ENCODE measurements at regions not wholly inside any gene's neighbourhood (a gene's known extent, or its start where the extent isn't known, plus 50 kb on each side); places are given as distances from the start of the nearest gene placed in this dataset.

DNA sequence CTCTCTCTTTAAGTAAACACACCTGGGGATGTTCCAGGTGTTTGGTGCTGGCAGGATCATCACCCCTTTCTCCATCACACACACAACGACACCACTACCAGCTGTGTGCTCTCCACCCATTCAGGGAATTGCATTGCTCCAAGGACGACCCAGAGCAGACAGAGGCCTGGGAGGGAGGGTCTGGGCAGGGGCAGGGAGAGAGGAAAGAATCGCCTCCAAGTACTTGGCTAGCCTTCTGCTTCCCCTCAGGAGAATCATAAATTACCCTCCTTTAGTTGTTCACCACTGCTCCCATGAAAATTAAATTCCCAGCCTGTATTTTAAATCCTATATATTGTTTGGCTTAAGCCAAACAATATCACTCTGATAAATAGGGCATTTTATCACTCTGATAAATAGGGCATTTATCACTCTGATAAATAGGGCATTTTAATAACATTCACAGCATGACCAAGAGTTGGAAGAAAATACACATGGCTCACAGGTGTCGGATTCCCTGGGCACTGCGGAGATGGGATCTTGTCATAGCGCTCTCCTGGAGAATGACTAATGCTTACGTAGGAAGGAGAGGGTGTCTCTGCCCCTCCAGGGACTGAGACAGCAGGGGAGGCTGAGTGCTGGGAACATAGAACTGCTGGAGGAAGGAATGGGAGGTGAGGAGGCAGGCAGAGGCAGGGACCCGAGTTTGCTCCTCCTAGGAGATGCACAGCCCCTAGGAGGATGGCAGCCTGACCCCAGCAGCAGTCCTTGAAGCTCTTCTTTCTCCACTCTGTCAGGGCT lies 673.6 kb downstream of the HS3ST4 start:
- TF ChIP-seq, protein P1, sequence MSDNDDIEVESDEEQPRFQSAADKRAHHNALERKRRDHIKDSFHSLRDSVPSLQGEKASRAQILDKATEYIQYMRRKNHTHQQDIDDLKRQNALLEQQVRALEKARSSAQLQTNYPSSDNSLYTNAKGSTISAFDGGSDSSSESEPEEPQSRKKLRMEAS (IDR thresholded peaks at IDR 0.05; ENCODE audit: low read depth, low read length), result no peak
- TF ChIP-seq POLR2A (IDR thresholded peaks at IDR 0.05; ENCODE audit: extremely low read depth, insufficient read length) (no peak), MYC (IDR thresholded peaks at IDR 0.05; ENCODE audit: low read depth, low read length) (no peak)
- TF ChIP-seq, protein P2, sequence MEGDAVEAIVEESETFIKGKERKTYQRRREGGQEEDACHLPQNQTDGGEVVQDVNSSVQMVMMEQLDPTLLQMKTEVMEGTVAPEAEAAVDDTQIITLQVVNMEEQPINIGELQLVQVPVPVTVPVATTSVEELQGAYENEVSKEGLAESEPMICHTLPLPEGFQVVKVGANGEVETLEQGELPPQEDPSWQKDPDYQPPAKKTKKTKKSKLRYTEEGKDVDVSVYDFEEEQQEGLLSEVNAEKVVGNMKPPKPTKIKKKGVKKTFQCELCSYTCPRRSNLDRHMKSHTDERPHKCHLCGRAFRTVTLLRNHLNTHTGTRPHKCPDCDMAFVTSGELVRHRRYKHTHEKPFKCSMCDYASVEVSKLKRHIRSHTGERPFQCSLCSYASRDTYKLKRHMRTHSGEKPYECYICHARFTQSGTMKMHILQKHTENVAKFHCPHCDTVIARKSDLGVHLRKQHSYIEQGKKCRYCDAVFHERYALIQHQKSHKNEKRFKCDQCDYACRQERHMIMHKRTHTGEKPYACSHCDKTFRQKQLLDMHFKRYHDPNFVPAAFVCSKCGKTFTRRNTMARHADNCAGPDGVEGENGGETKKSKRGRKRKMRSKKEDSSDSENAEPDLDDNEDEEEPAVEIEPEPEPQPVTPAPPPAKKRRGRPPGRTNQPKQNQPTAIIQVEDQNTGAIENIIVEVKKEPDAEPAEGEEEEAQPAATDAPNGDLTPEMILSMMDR (IDR thresholded peaks at IDR 0.05; ENCODE audit: low read depth, low read length), result no peak
- DNase-seq (ENCODE audit: low read depth), result no peak
- no peak overlapping the region for H3K4me3 ChIP-seq (ENCODE audit: low read depth, low read length)

DNA sequence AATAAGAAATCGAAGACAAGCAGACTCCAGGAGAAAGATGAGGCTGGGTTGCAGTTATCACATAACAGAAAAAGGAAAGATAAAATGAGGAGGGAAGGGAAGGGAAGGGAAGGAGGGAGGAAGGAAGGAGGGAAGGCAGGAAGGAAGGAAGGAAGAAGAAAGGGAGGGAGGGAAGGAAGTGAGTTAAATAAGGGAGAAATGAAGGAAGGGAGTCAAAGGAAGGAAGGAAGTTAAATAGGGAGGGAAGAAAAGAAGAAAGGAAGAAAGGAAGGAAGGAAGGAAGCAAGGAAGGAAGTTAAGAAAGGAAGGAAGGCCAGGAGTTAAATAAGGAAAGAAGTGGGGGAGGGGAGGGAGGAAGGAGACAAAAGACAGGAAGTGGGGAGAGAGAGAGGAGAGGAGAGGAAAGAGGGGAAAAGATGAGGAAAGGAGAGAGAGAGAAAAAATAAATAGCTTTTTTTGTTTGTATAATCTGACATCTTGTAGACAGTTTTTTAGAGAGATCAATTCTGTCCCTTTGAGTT lies 679.6 kb downstream of the HS3ST4 start:
- H3K4me3 ChIP-seq (ENCODE audit: low read depth, low read length), result no peak overlapping the region
- TF ChIP-seq, protein P2 (IDR thresholded peaks at IDR 0.05; ENCODE audit: low read depth, low read length), result no peak
- TF ChIP-seq MYC (IDR thresholded peaks at IDR 0.05; ENCODE audit: low read depth, low read length) (no peak), POLR2A (IDR thresholded peaks at IDR 0.05; ENCODE audit: extremely low read depth, insufficient read length) (no peak)
- TF ChIP-seq, protein P1 (IDR thresholded peaks at IDR 0.05; ENCODE audit: low read depth, low read length), result no peak
- no peak for DNase-seq (ENCODE audit: low read depth)

DNA sequence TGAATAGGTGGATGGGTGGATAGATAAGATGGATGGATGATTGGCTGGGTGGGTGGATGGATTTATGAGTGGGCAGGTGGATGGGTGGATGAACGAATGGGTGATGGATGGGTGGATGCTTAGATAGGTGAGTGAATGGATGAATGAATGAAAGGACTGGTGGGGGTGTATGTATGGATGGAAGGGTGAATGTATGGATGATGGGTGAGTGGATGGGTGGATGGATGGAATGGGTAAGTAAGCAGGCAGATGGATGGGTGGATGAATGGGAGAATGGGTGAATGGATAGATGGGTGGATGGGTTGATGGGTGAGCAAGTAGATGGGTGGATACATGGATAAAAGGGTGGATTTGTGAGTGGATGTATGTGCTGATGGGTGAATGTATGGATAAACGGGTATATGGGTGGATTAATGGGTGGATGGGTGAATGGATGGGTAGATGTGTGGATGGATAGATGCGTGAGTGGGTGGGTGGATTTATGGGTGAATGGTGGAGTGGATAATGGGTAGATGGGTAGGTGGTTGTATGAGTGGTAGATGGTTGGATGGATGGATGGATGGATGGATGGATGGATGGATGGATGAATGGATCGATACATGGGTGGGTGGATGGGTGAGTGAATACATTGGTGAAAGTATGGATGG lies 682.6 kb downstream of the HS3ST4 start:
- no peak overlapping the region for H3K4me3 ChIP-seq (ENCODE audit: low read depth, low read length)
- no peak for DNase-seq (ENCODE audit: low read depth)
- TF ChIP-seq, protein P1 (IDR thresholded peaks at IDR 0.05; ENCODE audit: low read depth, low read length), result no peak
- TF ChIP-seq, protein P2 (IDR thresholded peaks at IDR 0.05; ENCODE audit: low read depth, low read length), result no peak
- TF ChIP-seq POLR2A (IDR thresholded peaks at IDR 0.05; ENCODE audit: extremely low read depth, insufficient read length) (no peak), MYC (IDR thresholded peaks at IDR 0.05; ENCODE audit: low read depth, low read length) (no peak)

DNA sequence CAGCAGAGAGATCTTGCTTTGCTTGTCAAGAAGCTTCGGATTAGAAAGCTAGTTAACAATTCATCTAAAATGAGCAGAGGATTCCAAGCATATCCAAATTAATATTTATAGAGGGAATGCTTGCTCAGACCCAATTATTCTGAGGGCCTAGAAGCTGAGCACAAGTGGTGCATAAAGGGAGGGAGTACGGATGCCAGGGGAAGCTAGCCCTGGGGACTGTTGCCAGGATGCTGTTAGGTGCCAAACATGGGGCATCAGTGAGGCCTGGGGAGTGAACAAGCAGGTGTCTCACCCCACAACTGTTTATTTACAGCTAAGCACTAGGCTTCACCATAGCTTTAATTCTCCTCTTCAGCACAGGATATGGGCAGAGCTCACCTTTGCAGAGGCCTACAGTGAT lies 684.1 kb upstream of the C16orf82 start:
- no peak overlapping the region for H3K4me3 ChIP-seq (ENCODE audit: low read depth, low read length)
- no peak for DNase-seq (ENCODE audit: low read depth)
- TF ChIP-seq POLR2A (IDR thresholded peaks at IDR 0.05; ENCODE audit: extremely low read depth, insufficient read length), result no peak
- TF ChIP-seq, protein P1 (IDR thresholded peaks at IDR 0.05; ENCODE audit: low read depth, low read length), result no peak

DNA sequence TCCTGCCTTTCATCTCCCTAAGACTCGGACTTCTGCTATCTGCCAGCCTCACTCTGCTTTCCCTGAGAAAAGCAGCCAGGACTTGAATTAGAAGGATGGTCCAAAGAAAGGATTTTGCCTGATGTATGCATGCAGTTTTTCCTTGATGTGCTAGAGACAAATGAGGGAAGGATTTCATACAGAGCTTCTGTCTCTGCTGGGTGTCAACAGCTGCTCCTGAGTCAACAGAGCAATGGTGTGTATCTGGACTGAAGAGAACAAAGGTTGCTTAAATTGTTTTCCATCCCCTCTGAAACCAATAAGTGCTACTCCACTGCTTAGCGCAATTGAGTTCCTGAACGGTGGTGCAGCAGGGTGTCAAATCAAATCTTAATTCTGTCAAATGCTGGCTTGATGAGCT lies 680.6 kb upstream of the C16orf82 start:
- TF ChIP-seq POLR2A (IDR thresholded peaks at IDR 0.05; ENCODE audit: extremely low read depth, insufficient read length), result no peak
- TF ChIP-seq MYC (IDR thresholded peaks at IDR 0.05; ENCODE audit: low read depth, low read length), result no peak
- TF ChIP-seq, protein P2 (IDR thresholded peaks at IDR 0.05; ENCODE audit: low read depth, low read length), result no peak
- TF ChIP-seq, protein P1 (IDR thresholded peaks at IDR 0.05; ENCODE audit: low read depth, low read length), result no peak
- no peak for DNase-seq (ENCODE audit: low read depth)

DNA sequence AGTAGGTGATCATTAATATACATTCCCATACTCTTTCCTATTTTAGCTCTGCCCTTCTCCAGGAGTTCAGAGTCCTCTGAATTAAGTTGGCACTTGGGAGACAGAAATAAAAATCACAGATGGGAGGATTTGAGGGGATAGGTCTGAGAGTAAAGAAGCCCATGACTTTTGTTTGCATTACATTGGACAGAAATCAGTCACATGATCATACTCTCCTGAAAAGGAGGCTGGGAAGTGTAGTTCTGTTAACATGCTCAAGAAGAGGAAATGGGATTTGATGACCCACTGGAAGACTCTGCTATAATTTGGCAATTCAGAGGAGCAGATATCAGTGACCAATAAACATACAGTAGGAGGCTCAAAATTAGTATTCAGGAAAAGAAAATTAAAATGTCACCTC lies 674.9 kb upstream of the C16orf82 start:
- no peak overlapping the region for H3K4me3 ChIP-seq (ENCODE audit: low read depth, low read length)
- no peak for DNase-seq (ENCODE audit: low read depth)
- no peak for TF ChIP-seq MYC (IDR thresholded peaks at IDR 0.05; ENCODE audit: low read depth, low read length)
- TF ChIP-seq, protein P1 (IDR thresholded peaks at IDR 0.05; ENCODE audit: low read depth, low read length), result no peak
- TF ChIP-seq POLR2A (IDR thresholded peaks at IDR 0.05; ENCODE audit: extremely low read depth, insufficient read length), result no peak
- TF ChIP-seq, protein P2 (IDR thresholded peaks at IDR 0.05; ENCODE audit: low read depth, low read length), result no peak

More for the DNA sequence above, 680.6 kb upstream of the C16orf82 start:
- H3K4me3 ChIP-seq (ENCODE audit: low read depth, low read length), result no peak overlapping the region
